ENCODE measurements at regions not wholly inside any gene's neighbourhood (a gene's known extent, or its start where the extent isn't known, plus 50 kb on each side); places are given as distances from the start of the nearest gene placed in this dataset.
A peak's percentile ranks its signal among the peaks of the same experiment; 100 is the strongest.
"Not testable (repeated sequence)": the region's sequence is repeated elsewhere in the genome, so short reads cannot be mapped to it uniquely, and the experiment has no call there.

- Histone ChIP-seq H3K9ac (ENCODE audit: low read depth in 1 of 2, low read length in 2 of 2) (no peak overlapping the region), H3K27me3 (ENCODE audit: control insufficient read depth in 1 of 2, insufficient read depth in 2 of 2, low read length in 2 of 2) (no peaks in the 10 kb centered on the region), H3K27ac (ENCODE audit: low read depth, low read length) (no peak overlapping the region), H3K9me3 (ENCODE audit: control insufficient read depth in 1 of 2, low read length in 2 of 2) (no peaks in the 10 kb centered on the region), H3K4me1 (ENCODE audit: control insufficient read depth in 1 of 2, insufficient read depth in 2 of 2, low read length in 2 of 2) (no peaks in the 10 kb centered on the region), H3K36me3 (ENCODE audit: control insufficient read depth in 1 of 2, insufficient read depth in 2 of 2, low read length in 2 of 2) (no peaks in the 10 kb centered on the region), H3K4me3 (ENCODE audit: low read depth in 1 of 2, low read length in 2 of 2) (no peak overlapping the region)
Observed at GRCh38 chr5:100641833-100642232, 106.7 kb downstream of the FAM174A start.

- Histone ChIP-seq H3K4me1 (ENCODE audit: control insufficient read depth in 1 of 2, insufficient read depth in 2 of 2, low read length in 2 of 2) (no peaks in the 10 kb centered on the region), H3K27me3 (ENCODE audit: control insufficient read depth in 1 of 2, insufficient read depth in 2 of 2, low read length in 2 of 2) (no peaks in the 10 kb centered on the region), H3K9me3 (ENCODE audit: control insufficient read depth in 1 of 2, low read length in 2 of 2) (no peaks in the 10 kb centered on the region), H3K9ac (ENCODE audit: low read depth in 1 of 2, low read length in 2 of 2) (no peak overlapping the region), H3K36me3 (ENCODE audit: control insufficient read depth in 1 of 2, insufficient read depth in 2 of 2, low read length in 2 of 2) (no peaks in the 10 kb centered on the region), H3K27ac (ENCODE audit: low read depth, low read length) (no peak overlapping the region), H3K4me3 (ENCODE audit: low read depth in 1 of 2, low read length in 2 of 2) (no peak overlapping the region)
Observed at GRCh38 chr5:100643473-100643872, 108.3 kb downstream of the FAM174A start.

- H3K9me3 ChIP-seq (ENCODE audit: control insufficient read depth in 1 of 2, low read length in 2 of 2), result no peaks in the 10 kb centered on the region
- no peaks in the 10 kb centered on the region for H3K36me3 ChIP-seq (ENCODE audit: control insufficient read depth in 1 of 2, insufficient read depth in 2 of 2, low read length in 2 of 2)
- no peak overlapping the region for H3K27ac ChIP-seq (ENCODE audit: low read depth, low read length)
- H3K4me1 ChIP-seq (ENCODE audit: control insufficient read depth in 1 of 2, insufficient read depth in 2 of 2, low read length in 2 of 2), result no peaks in the 10 kb centered on the region
- no peak overlapping the region for H3K9ac ChIP-seq (ENCODE audit: low read depth in 1 of 2, low read length in 2 of 2)
- no peaks in the 10 kb centered on the region for H3K27me3 ChIP-seq (ENCODE audit: control insufficient read depth in 1 of 2, insufficient read depth in 2 of 2, low read length in 2 of 2)
- no peak overlapping the region for H3K4me3 ChIP-seq (ENCODE audit: low read depth in 1 of 2, low read length in 2 of 2)
Observed at GRCh38 chr5:100644185-100644584, 109.0 kb downstream of the FAM174A start.

- no peaks in the 10 kb centered on the region for H3K36me3 ChIP-seq (ENCODE audit: control insufficient read depth in 1 of 2, insufficient read depth in 2 of 2, low read length in 2 of 2)
- H3K27me3 ChIP-seq (ENCODE audit: control insufficient read depth in 1 of 2, insufficient read depth in 2 of 2, low read length in 2 of 2), result no peaks in the 10 kb centered on the region
- no peak overlapping the region for H3K27ac ChIP-seq (ENCODE audit: low read depth, low read length)
- no peak overlapping the region for H3K9ac ChIP-seq (ENCODE audit: low read depth in 1 of 2, low read length in 2 of 2)
- no peak overlapping the region for H3K4me3 ChIP-seq (ENCODE audit: low read depth in 1 of 2, low read length in 2 of 2)
- H3K4me1 ChIP-seq (ENCODE audit: control insufficient read depth in 1 of 2, insufficient read depth in 2 of 2, low read length in 2 of 2), result no peaks in the 10 kb centered on the region
- no peaks in the 10 kb centered on the region for H3K9me3 ChIP-seq (ENCODE audit: control insufficient read depth in 1 of 2, low read length in 2 of 2)
Observed at GRCh38 chr5:100644776-100645175, 109.6 kb downstream of the FAM174A start.

- H3K36me3 ChIP-seq (ENCODE audit: control insufficient read depth in 1 of 2, insufficient read depth in 2 of 2, low read length in 2 of 2), result no peaks in the 10 kb centered on the region
- H3K9ac ChIP-seq (ENCODE audit: low read depth in 1 of 2, low read length in 2 of 2), result no peak overlapping the region
- H3K4me3 ChIP-seq (ENCODE audit: low read depth in 1 of 2, low read length in 2 of 2), result no peak overlapping the region
- H3K27me3 ChIP-seq (ENCODE audit: control insufficient read depth in 1 of 2, insufficient read depth in 2 of 2, low read length in 2 of 2), result no peaks in the 10 kb centered on the region
- H3K27ac ChIP-seq (ENCODE audit: low read depth, low read length), result no peak overlapping the region
- H3K9me3 ChIP-seq (ENCODE audit: control insufficient read depth in 1 of 2, low read length in 2 of 2), result no peaks in the 10 kb centered on the region
- H3K4me1 ChIP-seq (ENCODE audit: control insufficient read depth in 1 of 2, insufficient read depth in 2 of 2, low read length in 2 of 2), result no peaks in the 10 kb centered on the region
Observed at GRCh38 chr5:100646011-100646410, 110.8 kb downstream of the FAM174A start.

- Histone ChIP-seq H3K27ac (ENCODE audit: low read depth, low read length) (no peak overlapping the region), H3K36me3 (ENCODE audit: control insufficient read depth in 1 of 2, insufficient read depth in 2 of 2, low read length in 2 of 2) (no peaks in the 10 kb centered on the region), H3K4me1 (ENCODE audit: control insufficient read depth in 1 of 2, insufficient read depth in 2 of 2, low read length in 2 of 2) (no peaks in the 10 kb centered on the region), H3K4me3 (ENCODE audit: low read depth in 1 of 2, low read length in 2 of 2) (no peak overlapping the region), H3K9ac (ENCODE audit: low read depth in 1 of 2, low read length in 2 of 2) (no peak overlapping the region), H3K9me3 (ENCODE audit: control insufficient read depth in 1 of 2, low read length in 2 of 2) (no peaks in the 10 kb centered on the region), H3K27me3 (ENCODE audit: control insufficient read depth in 1 of 2, insufficient read depth in 2 of 2, low read length in 2 of 2) (no peaks in the 10 kb centered on the region)
Observed at GRCh38 chr5:100646691-100647090, 111.5 kb downstream of the FAM174A start.

GRCh38 chr5:100647461-100648230, 112.5 kb downstream of the FAM174A start:
- no peaks in the 10 kb centered on the region for H3K27me3 ChIP-seq (ENCODE audit: control insufficient read depth in 1 of 2, insufficient read depth in 2 of 2, low read length in 2 of 2)
- peak overlapping the region in 1 of 2 donors; percentile 28 for H3K4me3 ChIP-seq (ENCODE audit: low read depth in 1 of 2, low read length in 2 of 2)
- H3K9me3 ChIP-seq (ENCODE audit: control insufficient read depth in 1 of 2, low read length in 2 of 2), result no peaks in the 10 kb centered on the region
- H3K36me3 ChIP-seq (ENCODE audit: control insufficient read depth in 1 of 2, insufficient read depth in 2 of 2, low read length in 2 of 2), result no peaks in the 10 kb centered on the region
- no peak overlapping the region for H3K9ac ChIP-seq (ENCODE audit: low read depth in 1 of 2, low read length in 2 of 2)
- no peak overlapping the region for H3K27ac ChIP-seq (ENCODE audit: low read depth, low read length)
- H3K4me1 ChIP-seq (ENCODE audit: control insufficient read depth in 1 of 2, insufficient read depth in 2 of 2, low read length in 2 of 2), result no peaks in the 10 kb centered on the region

- Histone ChIP-seq H3K27ac (ENCODE audit: low read depth, low read length) (no peak overlapping the region), H3K9ac (ENCODE audit: low read depth in 1 of 2, low read length in 2 of 2) (no peak overlapping the region), H3K27me3 (ENCODE audit: control insufficient read depth in 1 of 2, insufficient read depth in 2 of 2, low read length in 2 of 2) (no peaks in the 10 kb centered on the region), H3K4me3 (ENCODE audit: low read depth in 1 of 2, low read length in 2 of 2) (no peak overlapping the region), H3K36me3 (ENCODE audit: control insufficient read depth in 1 of 2, insufficient read depth in 2 of 2, low read length in 2 of 2) (no peaks in the 10 kb centered on the region), H3K4me1 (ENCODE audit: control insufficient read depth in 1 of 2, insufficient read depth in 2 of 2, low read length in 2 of 2) (no peaks in the 10 kb centered on the region), H3K9me3 (ENCODE audit: control insufficient read depth in 1 of 2, low read length in 2 of 2) (no peaks in the 10 kb centered on the region)
Observed at GRCh38 chr5:100654895-100655294, 119.7 kb downstream of the FAM174A start.

- H3K4me1 ChIP-seq (ENCODE audit: control insufficient read depth in 1 of 2, insufficient read depth in 2 of 2, low read length in 2 of 2); H3K36me3 ChIP-seq (ENCODE audit: control insufficient read depth in 1 of 2, insufficient read depth in 2 of 2, low read length in 2 of 2); H3K27me3 ChIP-seq (ENCODE audit: control insufficient read depth in 1 of 2, insufficient read depth in 2 of 2, low read length in 2 of 2); H3K4me3 ChIP-seq (ENCODE audit: low read depth in 1 of 2, low read length in 2 of 2); H3K9me3 ChIP-seq (ENCODE audit: control insufficient read depth in 1 of 2, low read length in 2 of 2); H3K27ac ChIP-seq (ENCODE audit: low read depth, low read length); H3K9ac ChIP-seq (ENCODE audit: low read depth in 1 of 2, low read length in 2 of 2): not testable (repeated sequence)
Observed at GRCh38 chr5:100656771-100657170, 121.6 kb downstream of the FAM174A start.

- Histone ChIP-seq H3K4me3 (ENCODE audit: low read depth in 1 of 2, low read length in 2 of 2) (no peak overlapping the region), H3K4me1 (ENCODE audit: control insufficient read depth in 1 of 2, insufficient read depth in 2 of 2, low read length in 2 of 2) (no peaks in the 10 kb centered on the region), H3K9me3 (ENCODE audit: control insufficient read depth in 1 of 2, low read length in 2 of 2) (no peaks in the 10 kb centered on the region), H3K36me3 (ENCODE audit: control insufficient read depth in 1 of 2, insufficient read depth in 2 of 2, low read length in 2 of 2) (no peaks in the 10 kb centered on the region), H3K27me3 (ENCODE audit: control insufficient read depth in 1 of 2, insufficient read depth in 2 of 2, low read length in 2 of 2) (no peaks in the 10 kb centered on the region), H3K27ac (ENCODE audit: low read depth, low read length) (no peak overlapping the region), H3K9ac (ENCODE audit: low read depth in 1 of 2, low read length in 2 of 2) (no peak overlapping the region)
Observed at GRCh38 chr5:100659080-100659795, 124.1 kb downstream of the FAM174A start.
